Mesodermal cell (in vitro differentiated cells): ENCODE measurements at regions not wholly inside any gene's neighbourhood (a gene's known extent, or its start where the extent isn't known, plus 50 kb on each side); places are given as distances from the start of the nearest gene placed in this dataset.

Experiments used
- H3K27ac ChIP-seq: 2 replicates; pipeline ENCODE4 v1.7.0; 2013; ENCODE audit warnings: mild to moderate bottlenecking, low read depth, low read length, moderate library complexity; ENCODE audit not compliant: severe bottlenecking
- H3K36me3 ChIP-seq: 2 replicates; pipeline ENCODE4 v1.7.1; 2013; ENCODE audit warnings: mild to moderate bottlenecking, low read length, moderate library complexity; ENCODE audit not compliant: control insufficient read depth, insufficient read depth
- H3K4me1 ChIP-seq: one replicate; pipeline ENCODE4 v1.7.1; 2013; ENCODE audit warnings: mild to moderate bottlenecking, low read length; ENCODE audit not compliant: insufficient read depth, control insufficient read depth, poor library complexity, severe bottlenecking
- H3K4me3 ChIP-seq: 2 replicates; pipeline ENCODE4 v1.7.0; 2013; ENCODE audit warnings: low read length, control low read depth, mild to moderate bottlenecking; ENCODE audit not compliant: insufficient read depth, poor library complexity, severe bottlenecking; ENCODE audit errors: extremely low read depth
- H3K9me3 ChIP-seq: 2 replicates; pipeline ENCODE4 v1.7.1; 2013; ENCODE audit warnings: mild to moderate bottlenecking, low read length, moderate library complexity; ENCODE audit not compliant: control insufficient read depth
- WGBS, 2 experiments: methylation state at CpG; one replicate each; pipeline ENCODE4 v1.1.5; 2013; ENCODE audit warnings: missing lambda C conversion rate in 2 of 2; ENCODE audit not compliant: insufficient coverage in 2 of 2; 5-methylcytosine and 5-hydroxymethylcytosine counted together

DNA sequence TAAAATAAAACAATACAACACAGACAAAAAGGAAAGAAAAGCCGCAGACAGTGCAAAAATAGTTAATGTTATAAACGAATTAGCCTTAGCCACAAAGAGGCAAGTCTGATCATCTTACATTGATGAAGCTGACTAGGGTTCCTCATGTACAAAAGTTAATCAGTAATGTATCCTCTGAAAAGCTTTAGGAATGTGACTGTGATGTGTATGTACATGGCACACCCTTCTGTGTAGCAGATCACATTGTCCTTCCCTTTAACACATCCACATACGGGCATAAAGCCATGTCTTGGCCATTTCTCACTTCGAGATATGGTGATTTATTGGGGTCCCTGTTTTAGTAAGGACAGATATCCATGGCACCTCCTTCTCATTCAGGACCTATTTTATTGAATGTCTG lies 1327.5 kb upstream of the CDH8 start:
- Histone ChIP-seq H3K27ac (no peak overlapping the region), H3K9me3 (no peaks in the 10 kb centered on the region), H3K4me3 (no peak overlapping the region), H3K36me3 (no peaks in the 10 kb centered on the region), H3K4me1 (no peaks in the 10 kb centered on the region)
- WGBS, 2 experiments, result 67% methylated on average over 1 of the region's 4 CpGs; no CpG with 5 or more reads in 1 of the 2 experiments

DNA sequence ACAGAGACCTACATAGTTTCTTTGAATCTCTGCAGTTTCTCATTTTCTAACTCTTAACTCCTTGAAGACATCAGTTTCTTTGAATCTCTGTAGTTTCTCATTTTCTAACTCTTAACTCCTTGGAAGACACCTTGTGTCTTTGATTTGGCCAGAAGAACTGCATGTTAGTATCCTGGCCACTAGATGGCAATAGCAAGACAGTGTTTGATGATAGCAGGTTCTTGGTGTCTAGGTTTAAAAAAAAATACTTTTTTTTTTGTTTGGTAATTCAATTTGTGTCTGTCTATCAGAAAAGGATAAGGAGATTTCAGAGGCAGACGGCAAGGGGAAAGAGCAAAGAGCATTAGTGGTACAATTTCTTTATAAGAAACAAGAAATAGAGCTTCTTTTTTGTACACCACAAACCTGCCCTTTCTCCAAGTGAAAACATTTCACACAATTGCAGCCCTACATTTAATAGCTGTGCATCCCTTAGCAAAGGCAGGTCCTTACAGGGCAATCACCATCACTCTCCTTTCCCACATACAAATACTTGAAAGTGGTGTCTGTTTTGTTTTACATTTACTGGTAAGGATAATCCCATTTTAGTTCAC lies 1324.9 kb upstream of the CDH8 start:
- H3K4me3 ChIP-seq, result no peak overlapping the region
- H3K36me3 ChIP-seq, result no peaks in the 10 kb centered on the region
- H3K9me3 ChIP-seq, result no peaks in the 10 kb centered on the region
- no peaks in the 10 kb centered on the region for H3K4me1 ChIP-seq
- no CpG with 5 or more reads among the region's 1 CpG for WGBS, 2 experiments
- H3K27ac ChIP-seq, result no peak overlapping the region

DNA sequence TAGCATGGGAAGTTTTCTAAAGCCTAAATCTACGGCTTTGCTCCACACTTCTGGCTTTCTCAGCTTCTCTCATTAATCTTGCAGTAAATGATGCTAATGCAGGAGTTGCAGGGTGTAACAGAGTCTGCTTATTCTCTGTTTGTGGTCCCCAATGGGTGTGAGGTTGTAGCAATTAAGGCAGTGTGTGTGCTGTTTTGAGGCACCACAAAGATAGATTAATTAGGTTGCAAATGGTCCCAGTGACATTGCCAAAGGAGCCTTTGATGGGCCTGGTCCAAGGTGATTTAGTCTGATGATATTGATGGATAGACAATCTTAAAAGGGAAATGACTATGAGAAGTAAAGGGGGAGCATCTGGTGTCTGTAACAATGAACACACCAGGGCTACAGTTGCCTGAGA lies 1313.7 kb upstream of the CDH8 start:
- Histone ChIP-seq H3K4me3 (no peak overlapping the region), H3K36me3 (no peaks in the 10 kb centered on the region), H3K9me3 (no peaks in the 10 kb centered on the region), H3K4me1 (no peaks in the 10 kb centered on the region), H3K27ac (no peak overlapping the region)
- no CpG with 5 or more reads among the region's 1 CpG for WGBS, 2 experiments

DNA sequence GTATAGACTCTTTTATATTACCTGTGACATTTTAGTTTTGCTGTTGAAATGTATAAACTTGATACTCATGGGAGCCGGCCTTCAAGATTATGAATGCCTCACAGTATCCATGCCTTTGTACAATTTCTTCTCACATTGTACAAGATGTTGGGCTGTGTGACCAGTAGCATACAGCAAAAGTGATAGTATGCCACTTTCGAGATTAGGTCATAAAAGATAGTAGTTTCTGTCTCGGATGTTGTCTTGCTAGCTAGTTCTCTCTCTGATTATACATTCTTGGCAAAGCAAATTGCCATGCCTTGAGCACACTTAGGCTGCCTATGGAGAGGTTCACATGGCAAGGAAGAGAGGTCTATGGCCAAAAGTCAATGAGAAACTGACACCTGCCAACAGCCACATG lies 1309.8 kb upstream of the CDH8 start:
- 83 to 100% methylated on average over 1 to 2 of the region's 3 CpGs for WGBS, 2 experiments
- no peaks in the 10 kb centered on the region for H3K36me3 ChIP-seq
- no peaks in the 10 kb centered on the region for H3K4me1 ChIP-seq

DNA sequence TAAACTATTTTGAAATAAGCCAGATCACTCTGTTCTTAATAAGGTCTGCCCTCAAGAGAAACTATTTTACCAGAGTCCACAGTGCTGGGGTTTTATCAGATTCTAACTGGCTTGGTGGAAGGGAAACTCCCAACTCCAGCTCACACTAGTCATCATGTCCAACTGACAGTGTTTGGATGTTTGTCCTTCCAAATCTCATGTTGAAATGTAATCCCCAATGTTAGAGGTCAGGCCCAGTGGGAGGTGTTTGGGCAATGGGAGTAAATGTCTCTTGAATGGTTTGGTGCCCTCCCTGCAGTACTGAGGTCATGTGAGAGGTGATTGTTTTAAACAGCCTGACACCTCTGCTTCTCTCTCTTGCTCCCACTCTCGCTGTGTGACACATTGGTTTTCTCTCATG lies 1301.0 kb upstream of the CDH8 start:
- Histone ChIP-seq H3K27ac (no peak overlapping the region), H3K36me3 (no peaks in the 10 kb centered on the region), H3K9me3 (no peaks in the 10 kb centered on the region), H3K4me3 (no peak overlapping the region), H3K4me1 (no peaks in the 10 kb centered on the region)
- WGBS, 2 experiments, result 88% methylated on average over 1 of the region's 1 CpG; no CpG with 5 or more reads in 1 of the 2 experiments

More for the DNA sequence above, 1309.8 kb upstream of the CDH8 start:
- Histone ChIP-seq H3K4me3 (no peak overlapping the region), H3K9me3 (no peaks in the 10 kb centered on the region), H3K27ac (no peak overlapping the region)

DNA sequence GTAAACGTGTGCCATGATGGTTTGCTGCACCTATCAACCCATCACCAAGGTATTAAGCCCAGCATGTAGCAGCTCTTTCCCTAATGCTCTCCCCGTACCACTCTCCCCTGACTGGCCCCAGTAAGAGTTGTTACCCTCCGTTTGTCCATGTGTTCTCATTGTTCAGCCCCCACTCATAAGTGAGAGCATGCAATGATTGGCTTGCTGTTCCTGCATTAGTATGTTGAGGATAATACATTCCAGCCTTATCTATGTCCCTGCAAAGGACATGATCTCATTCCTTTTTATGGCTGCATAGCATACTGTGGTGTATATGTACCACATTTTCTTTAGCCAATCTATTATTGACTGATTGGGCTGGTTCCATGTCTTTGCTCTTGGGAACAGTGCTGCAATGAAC lies 1294.9 kb upstream of the CDH8 start:
- peaks cover 4% of the 10 kb centered on the region for H3K4me1 ChIP-seq
- no peaks in the 10 kb centered on the region for H3K9me3 ChIP-seq
- H3K36me3 ChIP-seq, result no peaks in the 10 kb centered on the region
- H3K4me3 ChIP-seq, result no peak overlapping the region
- 86% methylated on average over 1 to 2 of the region's 3 CpGs for WGBS, 2 experiments
- no peak overlapping the region for H3K27ac ChIP-seq

DNA sequence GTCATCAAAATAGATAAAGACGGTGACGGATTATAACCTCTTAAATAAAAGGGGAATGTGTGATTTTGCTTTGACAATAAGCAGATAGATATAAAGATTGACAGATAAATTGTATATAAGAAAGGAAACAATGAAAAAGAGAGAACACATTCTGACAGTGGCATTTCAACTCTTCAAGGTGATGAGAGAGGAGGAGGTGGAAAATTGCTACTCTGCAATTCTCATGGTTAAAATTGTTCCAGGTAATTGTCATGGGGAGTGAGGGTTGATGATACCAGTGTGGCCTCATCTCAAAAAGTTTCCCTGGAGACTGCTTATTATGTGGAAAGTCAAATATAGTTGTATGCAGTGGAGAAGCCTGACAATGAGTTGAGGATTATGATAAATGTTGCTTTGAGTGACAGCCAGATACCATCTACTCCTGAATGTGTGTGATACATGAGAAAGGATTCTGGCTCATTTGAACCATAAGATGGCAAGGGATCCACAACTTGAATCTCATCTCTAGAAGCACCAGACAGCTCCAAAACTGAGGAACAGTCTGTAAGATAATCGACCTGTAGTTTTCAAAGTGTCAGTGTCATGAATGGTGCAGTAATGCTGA lies 1290.6 kb upstream of the CDH8 start:
- no peak overlapping the region for H3K27ac ChIP-seq
- 94% methylated on average over 2 of the region's 3 CpGs; no CpG with 5 or more reads in 1 of the 2 experiments for WGBS, 2 experiments
- H3K4me3 ChIP-seq, result no peak overlapping the region
- H3K36me3 ChIP-seq, result no peaks in the 10 kb centered on the region
- peaks cover 4% of the 10 kb centered on the region for H3K4me1 ChIP-seq
- no peaks in the 10 kb centered on the region for H3K9me3 ChIP-seq

DNA sequence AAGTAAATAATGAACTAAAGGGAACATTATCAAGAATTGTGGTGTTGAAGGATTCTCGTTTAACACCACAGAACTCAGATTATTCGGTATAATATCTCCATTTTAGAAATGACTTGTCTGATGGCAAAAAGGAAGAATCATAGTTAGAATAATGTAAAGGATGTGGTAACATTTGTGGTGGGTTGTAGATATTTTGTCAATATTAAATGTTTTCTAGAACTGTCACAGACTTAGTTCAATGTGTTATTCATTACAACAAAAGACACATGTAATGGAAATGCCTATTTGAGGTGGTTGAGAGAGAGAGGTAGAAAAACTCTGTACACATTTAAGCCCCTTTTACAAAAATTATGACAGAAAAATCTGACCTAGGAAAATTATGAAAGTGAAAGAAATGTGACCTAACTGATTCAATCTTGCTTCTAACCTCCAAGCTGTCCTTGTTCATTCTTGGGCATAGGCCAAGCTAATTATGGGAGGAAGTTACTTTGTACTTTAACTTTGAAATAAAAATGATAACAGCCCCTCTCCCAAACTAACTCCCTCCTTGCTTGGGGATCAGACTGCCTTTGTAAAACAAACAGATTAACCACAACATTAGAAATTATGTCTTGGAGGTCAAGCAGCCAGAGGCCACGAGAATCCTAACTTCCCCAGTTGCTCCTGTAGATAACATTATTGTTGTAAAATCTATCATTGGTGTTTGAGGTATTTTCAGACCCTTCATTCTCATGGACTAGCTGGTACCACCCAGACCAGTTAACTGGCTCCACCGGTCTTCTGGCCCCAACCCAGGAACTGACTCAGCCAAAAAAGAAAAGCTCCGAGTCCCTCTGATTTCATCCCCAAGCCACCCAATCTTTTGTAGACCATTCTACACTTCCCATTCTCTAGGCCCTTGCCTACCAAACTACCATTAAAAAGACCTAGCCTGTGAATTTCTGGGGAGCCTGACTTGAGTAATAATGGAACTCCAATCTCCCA lies 1287.8 kb upstream of the CDH8 start:
- H3K27ac ChIP-seq, result no peak overlapping the region
- H3K4me1 ChIP-seq, result no peaks in the 10 kb centered on the region
- no peaks in the 10 kb centered on the region for H3K36me3 ChIP-seq
- H3K9me3 ChIP-seq, result no peaks in the 10 kb centered on the region
- WGBS, 2 experiments, result 88% methylated on average over 1 of the region's 5 CpGs; no CpG with 5 or more reads in 1 of the 2 experiments
- H3K4me3 ChIP-seq, result no peak overlapping the region

DNA sequence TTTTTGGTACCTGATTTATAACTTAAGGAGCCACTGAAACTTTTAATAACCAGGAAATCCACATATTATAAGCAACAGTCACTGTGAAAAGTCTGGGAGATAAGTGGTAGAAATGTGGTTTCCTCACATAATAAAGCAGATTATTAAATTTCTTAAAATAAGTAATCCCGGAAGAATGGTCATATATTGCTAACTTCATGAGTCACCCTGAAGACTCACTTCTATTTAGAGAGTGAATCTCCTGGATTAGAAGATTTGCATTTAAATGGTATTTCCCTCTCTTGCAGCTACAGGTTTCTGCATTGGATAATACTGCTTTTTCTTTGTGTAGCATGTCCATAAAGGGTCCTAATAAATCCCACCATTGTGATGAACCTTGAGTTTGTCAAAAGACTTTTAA lies 1286.8 kb upstream of the CDH8 start:
- no peaks in the 10 kb centered on the region for H3K4me1 ChIP-seq
- H3K27ac ChIP-seq, result no peak overlapping the region
- no peaks in the 10 kb centered on the region for H3K36me3 ChIP-seq
- no CpG with 5 or more reads among the region's 1 CpG for WGBS, 2 experiments
- no peaks in the 10 kb centered on the region for H3K9me3 ChIP-seq
- no peak overlapping the region for H3K4me3 ChIP-seq

DNA sequence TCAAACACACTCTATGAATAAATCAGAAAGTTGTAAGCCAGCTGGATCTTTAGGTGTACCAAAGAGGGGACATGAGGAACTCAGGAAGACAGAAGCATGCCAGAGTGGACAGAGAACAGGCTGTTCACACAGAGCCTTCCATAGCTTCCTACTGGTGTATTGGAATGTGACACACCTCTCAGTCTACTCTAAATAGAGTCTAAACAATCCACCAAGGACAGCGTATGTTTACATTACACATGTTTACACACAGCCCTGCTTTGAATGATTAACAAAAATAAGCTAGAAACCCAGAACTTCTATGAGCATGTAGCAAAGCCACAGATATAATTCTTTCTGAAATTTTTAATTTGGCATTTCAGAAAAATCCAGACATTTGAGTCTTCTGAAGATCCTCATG lies 1279.0 kb upstream of the CDH8 start:
- no peaks in the 10 kb centered on the region for H3K9me3 ChIP-seq
- no peak overlapping the region for H3K4me3 ChIP-seq
- H3K4me1 ChIP-seq, result peaks cover 8% of the 10 kb centered on the region
- 67 to 75% methylated on average over 1 of the region's 1 CpG for WGBS, 2 experiments
- no peaks in the 10 kb centered on the region for H3K36me3 ChIP-seq
- H3K27ac ChIP-seq, result no peak overlapping the region
